Adrenal gland (tissue), 5 donors: ENCODE measurements at regions not wholly inside any gene's neighbourhood (a gene's known extent, or its start where the extent isn't known, plus 50 kb on each side); places are given as distances from the start of the nearest gene placed in this dataset.

Experiments
- POLR2A ChIP-seq, 2 donors: fragments of 450-650 bp; IDR thresholded peaks; one replicate each; pipeline ENCODE4 v1.6.1; 2017; ENCODE audit warnings: antibody characterized with exemption in 2 of 2, mild to moderate bottlenecking in 2 of 2, moderate library complexity in 1 of 2
- TF ChIP-seq, protein P1 (sequence below), 6 experiments: fragments of 450-650 bp in 4 of 6; fragments of 200-600 bp in 2 of 6; sonication (generic) in 1 of 6; IDR thresholded peaks; 1 replicate in 5 of 6; 2 replicates in 1 of 6; pipeline versions ENCODE4 v1.5.1 to v1.8.0; 2016 to 2021; ENCODE audit warnings: antibody characterized with exemption in 6 of 6, mild to moderate bottlenecking in 2 of 6, moderate library complexity in 1 of 6
- donor health status: DM: no; HTN: no; CAD: no.

DNA sequence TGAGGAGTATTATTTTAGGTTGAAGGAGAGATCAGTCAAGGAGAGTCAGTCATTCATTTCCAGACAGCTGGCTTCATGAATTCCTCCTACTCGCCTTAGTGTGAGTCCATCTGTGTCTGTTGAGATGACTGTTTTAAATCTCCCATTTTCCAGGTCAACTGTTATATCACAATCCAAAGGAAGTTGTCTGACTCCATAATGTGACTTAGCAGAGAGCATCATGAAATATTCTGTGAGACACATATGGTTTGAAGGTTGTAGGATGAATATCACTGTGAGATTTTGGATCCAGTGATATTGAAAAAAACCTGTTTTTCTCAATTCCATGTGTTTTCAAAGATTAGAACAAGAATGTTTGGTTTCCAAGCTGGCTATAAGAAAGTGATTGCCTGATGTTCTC is 530.2 kb upstream of the MAN1A1 start:
- TF ChIP-seq, protein P1, sequence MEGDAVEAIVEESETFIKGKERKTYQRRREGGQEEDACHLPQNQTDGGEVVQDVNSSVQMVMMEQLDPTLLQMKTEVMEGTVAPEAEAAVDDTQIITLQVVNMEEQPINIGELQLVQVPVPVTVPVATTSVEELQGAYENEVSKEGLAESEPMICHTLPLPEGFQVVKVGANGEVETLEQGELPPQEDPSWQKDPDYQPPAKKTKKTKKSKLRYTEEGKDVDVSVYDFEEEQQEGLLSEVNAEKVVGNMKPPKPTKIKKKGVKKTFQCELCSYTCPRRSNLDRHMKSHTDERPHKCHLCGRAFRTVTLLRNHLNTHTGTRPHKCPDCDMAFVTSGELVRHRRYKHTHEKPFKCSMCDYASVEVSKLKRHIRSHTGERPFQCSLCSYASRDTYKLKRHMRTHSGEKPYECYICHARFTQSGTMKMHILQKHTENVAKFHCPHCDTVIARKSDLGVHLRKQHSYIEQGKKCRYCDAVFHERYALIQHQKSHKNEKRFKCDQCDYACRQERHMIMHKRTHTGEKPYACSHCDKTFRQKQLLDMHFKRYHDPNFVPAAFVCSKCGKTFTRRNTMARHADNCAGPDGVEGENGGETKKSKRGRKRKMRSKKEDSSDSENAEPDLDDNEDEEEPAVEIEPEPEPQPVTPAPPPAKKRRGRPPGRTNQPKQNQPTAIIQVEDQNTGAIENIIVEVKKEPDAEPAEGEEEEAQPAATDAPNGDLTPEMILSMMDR (IDR thresholded peaks at IDR 0.05), result no peak
- no peak for TF ChIP-seq POLR2A (IDR thresholded peaks at IDR 0.05)
